ENCODE measurements at regions not wholly inside any gene's neighbourhood (a gene's known extent, or its start where the extent isn't known, plus 50 kb on each side); places are given as distances from the start of the nearest gene placed in this dataset.

DNA sequence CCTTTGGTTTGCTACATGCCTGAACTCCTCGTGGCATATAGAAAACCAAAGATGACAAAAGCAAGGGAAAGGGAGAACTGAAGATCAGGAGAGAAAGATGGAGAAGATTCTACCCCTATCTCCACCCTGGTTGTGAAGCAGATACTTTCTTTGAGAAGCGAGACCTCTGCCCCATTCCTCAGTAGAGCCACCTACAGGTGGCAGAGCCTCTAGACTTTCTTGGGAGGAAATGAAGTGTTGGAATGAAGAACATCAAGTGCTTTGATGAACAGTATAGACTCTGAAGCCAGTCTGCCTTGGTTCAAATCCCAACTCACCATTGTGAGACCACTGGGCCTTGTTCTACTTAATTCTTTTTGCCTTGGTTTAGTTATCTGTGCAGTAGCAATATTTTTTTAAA is 348.8 kb upstream of the ETAA1 start:
- intact Hi-C loops (cut with micrococcal nuclease): no loop called here
- Mint-ChIP-seq H3K9me3 (peaks cover 12% of the 10 kb centered on the region), H3K27ac (no peak overlapping the region), H3K27me3 (no peaks in the 10 kb centered on the region), H3K4me1 (ENCODE audit: low read depth) (no peaks in the 10 kb centered on the region), H3K36me3 (ENCODE audit: low read depth) (no peaks in the 10 kb centered on the region), H3K4me3 (no peak overlapping the region)

DNA sequence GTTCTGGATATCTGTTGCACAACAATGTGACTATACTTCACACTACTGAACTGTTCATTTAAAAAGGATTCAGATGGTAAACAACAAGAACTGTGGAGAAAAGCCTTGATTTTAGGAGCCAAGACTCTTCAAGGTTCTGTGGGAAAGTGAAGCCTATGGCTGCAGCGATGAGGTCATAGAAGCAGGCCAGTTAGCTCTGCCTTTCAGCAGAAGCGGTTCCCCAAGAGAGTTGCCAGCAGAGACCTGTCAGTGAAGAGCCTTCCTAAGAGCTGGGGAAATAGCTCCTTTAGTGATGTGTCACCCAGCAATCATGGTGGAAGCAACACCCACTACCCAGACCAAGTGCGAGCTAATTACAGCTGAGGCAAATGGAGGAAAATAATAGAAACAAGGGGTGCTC is 346.5 kb upstream of the ETAA1 start:
- Mint-ChIP-seq H3K27ac (no peak overlapping the region), H3K4me1 (ENCODE audit: low read depth) (no peaks in the 10 kb centered on the region), H3K36me3 (ENCODE audit: low read depth) (no peaks in the 10 kb centered on the region), H3K9me3 (peaks cover 12% of the 10 kb centered on the region), H3K4me3 (no peak overlapping the region), H3K27me3 (no peaks in the 10 kb centered on the region)
- intact Hi-C loops (cut with micrococcal nuclease): no loop called here

DNA sequence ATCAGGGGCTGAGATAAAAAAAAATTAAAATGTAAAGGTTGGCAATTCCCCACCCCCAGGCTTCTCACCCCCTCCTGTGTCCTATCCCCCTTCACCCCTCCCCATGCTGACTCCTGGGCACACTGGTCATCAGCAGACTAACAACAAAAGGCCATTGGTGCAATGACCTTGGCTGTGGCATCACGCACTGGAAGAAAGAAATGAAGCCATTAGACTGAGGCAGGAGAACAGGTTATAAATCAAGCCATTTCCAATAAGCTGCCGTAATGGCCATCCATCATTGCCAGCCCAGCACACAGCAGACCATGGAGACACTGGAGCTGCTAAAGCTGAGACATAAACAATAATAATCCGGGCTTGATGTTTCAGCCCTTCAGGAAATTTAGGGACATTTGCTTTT is 342.4 kb upstream of the ETAA1 start:
- H3K36me3 Mint-ChIP-seq (ENCODE audit: low read depth): no peaks in the 10 kb centered on the region
- H3K4me1 Mint-ChIP-seq (ENCODE audit: low read depth): no peaks in the 10 kb centered on the region
- H3K27me3 Mint-ChIP-seq: no peaks in the 10 kb centered on the region
- H3K4me3 Mint-ChIP-seq: no peak overlapping the region
- H3K27ac Mint-ChIP-seq: no peak overlapping the region
- intact Hi-C loops (cut with micrococcal nuclease): no loop called here
- peaks cover 8% of the 10 kb centered on the region for H3K9me3 Mint-ChIP-seq

DNA sequence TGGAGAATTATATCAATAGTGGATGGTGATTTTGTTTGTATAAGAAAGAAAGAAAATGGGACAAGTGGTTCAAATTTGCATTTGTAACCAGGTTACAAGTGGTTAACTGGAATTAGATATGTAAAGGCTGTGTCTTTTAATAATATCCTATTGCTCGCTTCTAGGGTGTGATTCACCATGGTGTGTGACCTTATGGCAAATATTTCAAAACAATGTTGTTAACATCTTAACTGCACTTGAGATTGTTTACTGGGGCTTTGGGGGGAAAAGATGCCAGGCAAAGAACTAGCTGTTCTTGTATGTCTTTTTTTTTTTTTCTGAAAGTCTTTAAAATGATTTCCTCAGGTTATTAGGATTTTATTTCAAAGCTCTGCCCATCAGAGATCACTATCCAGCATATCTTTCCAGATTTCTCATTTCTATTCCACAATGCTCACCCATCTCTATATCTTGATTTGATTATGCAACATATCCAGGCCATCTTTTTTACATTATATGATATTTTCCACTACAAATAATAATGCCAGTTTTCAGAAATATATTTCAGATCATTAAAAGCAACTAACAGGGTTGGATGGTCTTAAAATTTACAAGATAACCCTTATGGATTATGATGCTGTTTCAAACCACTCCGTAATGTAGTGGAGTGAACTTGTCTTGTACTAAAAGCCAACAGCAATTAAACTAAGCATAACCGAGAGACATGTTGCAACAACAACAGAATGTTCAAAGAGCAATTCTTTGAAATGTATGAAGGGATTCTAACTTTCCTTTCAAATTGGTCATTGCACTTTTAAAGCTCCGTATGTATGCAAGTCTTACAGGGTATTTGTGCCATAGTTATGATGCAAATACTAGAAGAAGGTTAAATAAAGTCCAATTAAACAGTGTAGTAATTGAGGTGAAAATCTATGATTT is 341.5 kb upstream of the ETAA1 start:
- Mint-ChIP-seq H3K4me1 (ENCODE audit: low read depth) (no peaks in the 10 kb centered on the region), H3K27me3 (no peaks in the 10 kb centered on the region), H3K36me3 (ENCODE audit: low read depth) (no peaks in the 10 kb centered on the region), H3K9me3 (no peaks in the 10 kb centered on the region), H3K4me3 (no peak overlapping the region), H3K27ac (no peak overlapping the region)
- intact Hi-C loops (cut with micrococcal nuclease): no loop called here

DNA sequence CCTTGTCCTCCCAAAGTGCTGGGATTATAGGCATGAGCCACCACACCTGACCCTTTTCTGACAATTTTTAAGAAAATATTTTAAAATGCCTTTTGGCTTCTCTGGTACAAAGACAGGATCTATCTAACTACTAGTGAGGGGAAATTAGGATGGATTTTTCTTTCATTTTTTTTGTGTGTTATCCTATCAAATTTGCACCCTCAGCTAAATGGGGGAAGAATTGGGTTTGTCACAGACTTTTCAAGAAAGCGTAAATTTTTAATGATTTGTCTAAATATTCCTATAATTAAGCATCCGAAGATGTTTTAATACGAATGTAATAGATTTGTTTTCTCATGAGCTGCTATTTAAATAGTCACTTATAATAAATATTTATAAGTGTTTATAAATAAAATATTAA is 340.0 kb upstream of the ETAA1 start:
- Mint-ChIP-seq H3K27me3 (no peaks in the 10 kb centered on the region), H3K27ac (no peak overlapping the region), H3K4me3 (no peak overlapping the region), H3K36me3 (ENCODE audit: low read depth) (no peaks in the 10 kb centered on the region), H3K4me1 (ENCODE audit: low read depth) (no peaks in the 10 kb centered on the region), H3K9me3 (peaks cover 6% of the 10 kb centered on the region)
- intact Hi-C loops (cut with micrococcal nuclease): no loop called here

DNA sequence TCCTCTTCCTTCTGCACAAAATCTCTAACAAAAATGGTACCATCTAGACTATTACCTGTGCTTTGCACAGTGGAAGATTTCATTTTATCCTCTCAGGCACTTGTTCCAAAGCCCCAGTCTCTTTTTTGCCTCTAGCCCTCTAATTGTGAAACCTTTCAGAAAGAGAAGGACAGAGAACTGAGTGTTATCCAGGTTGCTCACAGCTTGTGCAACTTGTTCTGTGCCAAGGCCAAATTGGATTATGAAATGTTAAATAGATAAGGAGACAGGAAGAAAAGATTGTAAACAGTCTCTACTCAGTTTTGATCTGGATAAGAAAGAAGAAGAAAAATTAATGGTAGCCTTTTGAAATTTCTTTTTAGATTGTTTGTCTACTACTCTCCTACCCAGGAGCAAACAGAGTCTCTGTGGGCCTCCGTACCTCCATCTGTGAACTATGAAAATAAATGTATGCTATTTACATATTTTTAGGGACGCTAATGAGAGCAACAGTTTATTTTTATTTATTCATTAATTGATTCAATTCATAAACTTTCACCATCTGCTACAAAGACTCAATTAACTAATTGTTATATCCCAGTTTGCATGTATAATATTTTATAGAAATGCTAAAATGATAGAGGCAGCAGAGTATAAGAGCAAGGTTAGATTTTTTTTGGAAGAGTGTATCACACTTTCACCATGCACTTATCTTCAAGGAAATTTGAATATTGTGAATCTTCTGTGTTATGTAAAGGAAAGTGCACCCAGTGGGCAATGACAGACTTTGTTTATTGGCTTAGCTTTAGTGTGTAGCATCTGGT is 339.0 kb upstream of the ETAA1 start:
- Mint-ChIP-seq H3K4me3 (no peak overlapping the region), H3K27ac (no peak overlapping the region), H3K27me3 (no peaks in the 10 kb centered on the region), H3K4me1 (ENCODE audit: low read depth) (no peaks in the 10 kb centered on the region), H3K36me3 (ENCODE audit: low read depth) (no peaks in the 10 kb centered on the region), H3K9me3 (peaks cover 7% of the 10 kb centered on the region)
- intact Hi-C loops (cut with micrococcal nuclease): no loop called here

- H3K27ac Mint-ChIP-seq: no peak overlapping the region
- intact Hi-C loops (cut with micrococcal nuclease): no loop called here
- H3K4me3 Mint-ChIP-seq: no peak overlapping the region
- H3K27me3 Mint-ChIP-seq: no peaks in the 10 kb centered on the region
- H3K9me3 Mint-ChIP-seq: peaks cover 7% of the 10 kb centered on the region
- no peaks in the 10 kb centered on the region for H3K36me3 Mint-ChIP-seq (ENCODE audit: low read depth)
- H3K4me1 Mint-ChIP-seq (ENCODE audit: low read depth): no peaks in the 10 kb centered on the region
These were observed 332.1 kb upstream of the ETAA1 start for GRCh38 chr2:67065046-67065445.

- H3K4me1 Mint-ChIP-seq (ENCODE audit: low read depth): no peaks in the 10 kb centered on the region
- H3K4me3 Mint-ChIP-seq: no peak overlapping the region
- no peak overlapping the region for H3K27ac Mint-ChIP-seq
- H3K27me3 Mint-ChIP-seq: no peaks in the 10 kb centered on the region
- H3K9me3 Mint-ChIP-seq: peaks cover 5% of the 10 kb centered on the region
- no peaks in the 10 kb centered on the region for H3K36me3 Mint-ChIP-seq (ENCODE audit: low read depth)
- intact Hi-C loops (cut with micrococcal nuclease): no loop called here
These were observed 330.4 kb upstream of the ETAA1 start for GRCh38 chr2:67066782-67067181.

- Mint-ChIP-seq H3K36me3 (ENCODE audit: low read depth) (no peaks in the 10 kb centered on the region), H3K27ac (no peak overlapping the region), H3K9me3 (peaks cover 3% of the 10 kb centered on the region), H3K4me3 (no peak overlapping the region), H3K27me3 (no peaks in the 10 kb centered on the region), H3K4me1 (ENCODE audit: low read depth) (no peaks in the 10 kb centered on the region)
- intact Hi-C loops (cut with micrococcal nuclease): no loop called here
These were observed 329.5 kb upstream of the ETAA1 start for GRCh38 chr2:67067656-67068055.

GRCh38 chr2:67070826-67071225 is 326.3 kb upstream of the ETAA1 start:
- Mint-ChIP-seq H3K27ac (no peak overlapping the region), H3K36me3 (ENCODE audit: low read depth) (no peaks in the 10 kb centered on the region), H3K27me3 (no peaks in the 10 kb centered on the region), H3K4me3 (no peak overlapping the region), H3K4me1 (ENCODE audit: low read depth) (no peaks in the 10 kb centered on the region), H3K9me3 (peaks cover 18% of the 10 kb centered on the region)
- intact Hi-C loops (cut with micrococcal nuclease): no loop called here

GRCh38 chr2:67075056-67075455 is 322.1 kb upstream of the ETAA1 start:
- no peak overlapping the region for H3K27ac Mint-ChIP-seq

GRCh38 chr2:67075530-67076238 is 321.4 kb upstream of the ETAA1 start:
- Mint-ChIP-seq H3K36me3 (ENCODE audit: low read depth) (no peaks in the 10 kb centered on the region), H3K27ac (no peak overlapping the region), H3K9me3 (peaks cover 34% of the 10 kb centered on the region), H3K27me3 (no peaks in the 10 kb centered on the region), H3K4me1 (ENCODE audit: low read depth) (no peaks in the 10 kb centered on the region), H3K4me3 (no peak overlapping the region)
- intact Hi-C loops (cut with micrococcal nuclease): no loop called here

More at GRCh38 chr2:67075056-67075455, 322.1 kb upstream of the ETAA1 start:
- no peaks in the 10 kb centered on the region for H3K36me3 Mint-ChIP-seq (ENCODE audit: low read depth)
- intact Hi-C loops (cut with micrococcal nuclease): no loop called here
- H3K27me3 Mint-ChIP-seq: no peaks in the 10 kb centered on the region
- H3K4me1 Mint-ChIP-seq (ENCODE audit: low read depth): no peaks in the 10 kb centered on the region
- H3K4me3 Mint-ChIP-seq: no peak overlapping the region
- H3K9me3 Mint-ChIP-seq: peaks cover 31% of the 10 kb centered on the region

DNA sequence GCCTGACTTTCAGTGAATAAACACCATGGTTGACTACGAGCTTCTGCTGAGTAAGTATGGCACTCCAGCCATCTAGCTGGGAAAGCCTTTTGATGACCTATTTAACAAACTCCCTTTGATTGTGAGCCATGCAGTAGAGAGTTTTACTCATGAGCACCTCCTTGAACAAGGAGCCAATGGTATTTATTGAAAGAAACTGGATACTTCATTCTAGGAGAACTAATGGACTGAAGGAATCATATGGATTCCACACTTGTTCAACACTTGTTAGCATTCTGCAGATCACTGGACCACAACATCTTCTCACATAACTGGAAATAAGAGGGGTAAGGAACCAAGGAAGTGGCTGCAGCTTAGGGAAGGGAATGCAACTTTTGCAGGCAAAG is 320.9 kb upstream of the ETAA1 start:
- intact Hi-C loops (cut with micrococcal nuclease): no loop called here
- Mint-ChIP-seq H3K4me1 (ENCODE audit: low read depth) (no peaks in the 10 kb centered on the region), H3K27me3 (no peaks in the 10 kb centered on the region), H3K36me3 (ENCODE audit: low read depth) (no peaks in the 10 kb centered on the region), H3K27ac (no peak overlapping the region), H3K9me3 (peaks cover 40% of the 10 kb centered on the region), H3K4me3 (no peak overlapping the region)

DNA sequence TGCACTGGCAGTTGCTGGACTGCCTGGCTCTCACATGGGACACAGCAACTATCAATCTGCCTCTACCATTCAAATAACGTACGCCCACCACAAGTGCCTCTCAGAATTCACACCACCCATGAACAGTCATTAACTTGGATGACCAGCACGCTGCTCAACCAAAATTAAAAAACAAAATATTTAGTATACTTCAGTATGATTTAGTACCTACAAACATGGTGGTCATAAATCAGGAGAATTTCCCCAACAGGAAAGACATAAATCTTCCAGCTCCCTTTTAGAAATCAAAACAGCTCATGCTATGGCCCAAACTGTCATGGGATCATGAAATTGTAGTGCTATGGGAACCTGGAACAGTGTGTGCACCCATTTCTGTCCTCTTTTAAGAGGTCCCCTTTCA is 317.4 kb upstream of the ETAA1 start:
- Mint-ChIP-seq H3K27me3 (no peaks in the 10 kb centered on the region), H3K27ac (no peak overlapping the region), H3K4me3 (no peak overlapping the region), H3K9me3 (peaks cover 24% of the 10 kb centered on the region), H3K4me1 (ENCODE audit: low read depth) (no peaks in the 10 kb centered on the region), H3K36me3 (ENCODE audit: low read depth) (no peaks in the 10 kb centered on the region)
- intact Hi-C loops (cut with micrococcal nuclease): no loop called here

Measured in dendritic cell treated with granulocyte-macrophage colony-stimulating factor and Interleukin-4, amounts not matched to agents 40 ng/mL and 50 ng/mL, for 4 days (primary cell).